H7 (cell line): ENCODE measurements at regions not wholly inside any gene's neighbourhood (a gene's known extent, or its start where the extent isn't known, plus 50 kb on each side); places are given as distances from the start of the nearest gene placed in this dataset.
"Not testable (repeated sequence)": the region's sequence is repeated elsewhere in the genome, so short reads cannot be mapped to it uniquely, and the experiment has no call there.

ENCODE experiments used
- DNase-seq: peaks from one replicate; pipeline ENCODE4 v3.0.0; 2012
- H3K27me3 ChIP-seq: 2 replicates; pipeline ENCODE4 v1.6.0; 2011; ENCODE audit warnings: mild to moderate bottlenecking, low read length; ENCODE audit not compliant: control insufficient read depth, insufficient read depth
- H3K36me3 ChIP-seq: replicated peaks from 2 replicates; pipeline ENCODE4 v1.5.1; 2011; ENCODE audit warnings: low read length; ENCODE audit not compliant: control insufficient read depth, insufficient read depth
- H3K4me3 ChIP-seq: 2 replicates; pipeline ENCODE4 v1.5.1; 2011; ENCODE audit warnings: low read depth, mild to moderate bottlenecking, control low read depth, low read length, moderate library complexity; ENCODE audit not compliant: insufficient read depth

DNA sequence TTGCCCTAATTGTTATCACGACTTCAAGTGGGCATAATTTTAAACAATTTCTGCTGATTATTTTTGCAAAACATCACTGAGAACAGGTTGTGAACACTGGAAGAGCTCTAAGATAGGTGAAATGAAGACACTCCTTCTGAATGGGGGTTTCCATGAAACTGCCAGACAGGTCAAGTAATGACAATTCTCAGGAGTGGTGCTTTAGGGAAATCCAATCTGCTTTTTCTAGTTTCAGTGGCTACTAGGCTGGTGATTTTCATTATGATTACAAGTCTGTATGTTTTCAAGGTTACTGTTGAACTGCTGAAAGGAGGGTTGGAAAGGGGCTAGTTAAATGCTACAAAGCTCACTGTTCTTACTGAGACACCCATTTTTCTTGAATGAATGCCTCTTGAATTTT, 1724.2 kb downstream of the PCDH9 start:
- Histone ChIP-seq H3K27me3 (no peaks in the 10 kb centered on the region), H3K4me3 (no peak overlapping the region), H3K36me3 (no peaks in the 10 kb centered on the region)
- no peak for DNase-seq

DNA sequence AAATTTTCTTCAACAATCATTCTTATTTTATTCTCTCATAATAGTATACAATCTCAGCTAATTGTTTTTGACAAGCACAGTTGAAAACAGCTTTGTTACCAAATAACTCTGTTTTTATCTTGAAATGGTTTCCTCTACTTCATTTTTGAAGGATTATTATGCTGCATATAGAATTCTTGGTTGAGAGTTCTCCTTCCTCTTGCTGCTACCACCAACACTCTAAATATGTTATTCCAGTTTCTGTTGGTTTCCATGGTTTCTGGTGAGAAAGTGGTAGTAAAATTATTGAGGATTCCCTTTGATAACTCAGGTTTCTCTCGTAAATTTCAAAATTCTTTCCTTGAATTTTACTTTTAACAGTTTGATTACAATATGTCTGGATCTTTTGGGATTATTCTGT, 1725.9 kb downstream of the PCDH9 start:
- no peaks in the 10 kb centered on the region for H3K36me3 ChIP-seq
- DNase-seq: no peak

DNA sequence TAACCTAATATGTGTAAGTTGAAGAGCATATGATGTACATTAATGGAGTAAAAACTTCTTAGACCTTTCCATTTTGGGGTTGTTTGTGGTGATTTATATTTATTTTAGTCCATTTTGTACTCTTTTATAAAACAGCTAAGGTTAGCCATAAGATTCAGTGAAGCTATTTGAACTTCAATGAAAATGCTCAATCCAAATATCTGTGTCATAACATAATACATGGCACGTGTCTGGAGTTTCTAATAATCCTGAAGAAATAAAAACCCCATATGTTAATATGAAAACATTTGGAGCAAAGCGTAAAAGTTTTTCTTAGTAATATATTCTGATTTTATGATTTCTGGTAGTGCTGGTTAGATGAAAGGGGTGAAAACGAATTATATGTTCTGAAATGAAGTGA, 1729.7 kb downstream of the PCDH9 start:
- no peak for DNase-seq
- H3K36me3 ChIP-seq: no peaks in the 10 kb centered on the region
- H3K4me3 ChIP-seq: no peak overlapping the region
- no peaks in the 10 kb centered on the region for H3K27me3 ChIP-seq

More for the DNA sequence above, 1725.9 kb downstream of the PCDH9 start:
- Histone ChIP-seq H3K27me3 (no peaks in the 10 kb centered on the region), H3K4me3 (no peak overlapping the region)

DNA sequence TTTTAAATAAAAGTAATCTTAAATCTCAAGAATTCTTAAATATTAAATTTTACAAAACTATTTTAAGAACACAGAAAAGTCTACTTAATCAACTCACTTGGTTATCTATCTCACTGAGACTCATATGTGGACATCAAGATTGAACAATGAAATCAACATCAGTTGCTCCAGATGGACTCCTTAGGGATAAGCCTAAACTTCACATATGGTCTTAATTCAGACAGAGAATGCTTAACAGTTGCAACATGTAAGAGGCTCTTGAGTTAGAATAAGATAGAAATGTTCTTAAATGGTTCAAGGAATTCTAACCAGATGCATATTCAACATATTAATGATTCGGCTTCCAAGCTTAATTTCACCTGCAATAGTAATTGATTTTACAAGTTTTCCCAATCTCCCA, 1730.9 kb downstream of the PCDH9 start:
- H3K36me3 ChIP-seq: no peaks in the 10 kb centered on the region
- H3K4me3 ChIP-seq: no peak overlapping the region
- no peak for DNase-seq
- H3K27me3 ChIP-seq: no peaks in the 10 kb centered on the region

DNA sequence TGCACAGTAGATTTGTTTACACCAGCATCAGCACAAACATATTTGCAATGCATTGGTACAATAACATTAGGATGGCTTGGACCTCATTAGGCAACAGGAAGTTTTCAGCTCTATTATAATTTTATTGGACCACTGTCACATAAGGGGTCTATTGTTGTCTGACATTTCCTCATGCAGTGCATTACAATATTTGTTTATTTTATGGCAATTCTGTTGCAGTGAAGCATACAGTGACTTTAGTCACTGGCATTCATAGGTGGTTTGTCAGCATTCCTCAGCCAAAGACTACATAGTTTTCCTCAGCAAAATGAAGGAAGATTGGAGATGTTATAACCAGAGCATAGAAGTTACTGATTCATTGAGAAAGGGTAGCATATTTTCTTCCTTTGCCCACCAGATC, 1732.9 kb downstream of the PCDH9 start:
- H3K4me3 ChIP-seq: no peak overlapping the region
- no peak for DNase-seq
- no peaks in the 10 kb centered on the region for H3K27me3 ChIP-seq

DNA sequence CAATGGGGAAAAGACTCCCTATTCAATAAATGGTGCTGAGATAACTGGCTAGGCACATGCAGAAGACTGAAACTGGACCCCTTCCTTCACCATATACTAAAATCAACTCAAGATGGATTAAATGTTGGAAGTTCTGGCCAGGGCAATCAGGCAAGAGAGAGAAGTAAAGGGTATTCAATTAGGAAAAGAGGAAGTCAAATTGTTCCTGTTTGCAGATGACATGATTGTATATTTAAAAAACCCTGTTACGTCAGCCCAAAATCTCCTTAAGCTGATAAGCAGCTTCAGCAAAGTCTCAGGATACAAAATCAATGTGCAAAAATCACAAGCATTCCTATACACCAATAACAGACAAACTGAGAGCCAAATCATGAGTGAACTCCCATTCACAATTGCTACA, 1739.4 kb downstream of the PCDH9 start:
- not testable (repeated sequence) for H3K36me3 ChIP-seq, H3K4me3 ChIP-seq, H3K27me3 ChIP-seq, DNase-seq

More for the DNA sequence above, 1732.9 kb downstream of the PCDH9 start:
- no peaks in the 10 kb centered on the region for H3K36me3 ChIP-seq

DNA sequence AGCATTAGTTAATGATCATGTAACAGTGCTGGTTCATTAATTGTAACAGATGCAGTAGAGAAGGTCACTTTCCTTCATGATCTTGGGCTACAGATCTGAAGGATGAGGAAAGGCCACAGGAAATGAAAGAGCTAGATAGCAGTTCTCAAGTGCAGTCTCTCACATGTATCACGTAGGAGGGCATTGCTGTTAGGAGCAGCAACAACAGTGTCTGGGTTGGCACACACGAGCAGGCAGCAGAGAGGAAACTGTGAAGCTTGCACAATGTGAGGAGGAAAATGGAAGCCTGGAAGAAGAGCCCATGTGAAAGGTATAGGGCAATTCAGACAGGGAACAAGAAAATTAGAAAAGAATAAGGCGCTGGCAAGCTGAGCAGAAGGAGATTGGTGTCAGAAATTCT, 1741.5 kb downstream of the PCDH9 start:
- no peaks in the 10 kb centered on the region for H3K36me3 ChIP-seq
- no peak overlapping the region for H3K4me3 ChIP-seq
- H3K27me3 ChIP-seq: no peaks in the 10 kb centered on the region
- no peak for DNase-seq

DNA sequence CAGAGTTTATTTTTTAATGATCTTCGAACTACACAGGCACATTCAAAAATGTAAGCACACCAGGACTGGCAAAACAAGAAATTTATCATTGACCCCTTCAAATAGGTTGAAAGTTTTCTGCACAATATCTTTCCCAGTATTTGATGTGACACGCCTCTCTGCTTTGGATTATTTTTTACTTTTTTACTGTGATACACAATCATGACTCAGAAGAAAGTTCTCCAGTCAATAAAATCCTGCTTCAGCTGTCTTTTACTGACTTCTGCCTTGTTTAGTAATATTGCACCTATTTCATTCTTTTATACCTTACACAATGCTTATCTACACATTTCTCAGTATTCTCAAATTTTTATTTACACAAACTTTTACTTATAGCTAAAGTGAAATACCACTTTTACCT, 1750.4 kb downstream of the PCDH9 start:
- DNase-seq: no peak
- H3K36me3 ChIP-seq: no peaks in the 10 kb centered on the region
- no peaks in the 10 kb centered on the region for H3K27me3 ChIP-seq
- no peak overlapping the region for H3K4me3 ChIP-seq

DNA sequence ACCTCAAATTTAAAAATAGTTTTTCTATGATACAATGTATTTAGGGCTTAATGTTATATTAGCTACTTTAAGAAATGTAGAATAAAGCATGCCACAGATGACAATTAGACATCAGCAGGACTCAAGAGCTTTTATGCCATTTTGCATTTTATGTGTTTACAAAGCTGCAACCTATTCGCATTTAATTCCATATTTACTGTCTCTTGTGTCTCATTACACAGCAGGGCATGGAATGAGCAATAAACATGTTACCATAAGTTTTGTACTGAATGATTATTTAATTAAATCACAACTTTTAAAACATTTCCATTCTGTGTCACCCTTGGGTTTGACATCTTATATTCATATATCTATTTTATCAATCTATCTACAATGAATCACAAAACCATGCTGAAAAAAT, 1756.9 kb downstream of the PCDH9 start:
- Histone ChIP-seq H3K36me3 (no peaks in the 10 kb centered on the region), H3K27me3 (no peaks in the 10 kb centered on the region), H3K4me3 (no peak overlapping the region)
- no peak for DNase-seq

DNA sequence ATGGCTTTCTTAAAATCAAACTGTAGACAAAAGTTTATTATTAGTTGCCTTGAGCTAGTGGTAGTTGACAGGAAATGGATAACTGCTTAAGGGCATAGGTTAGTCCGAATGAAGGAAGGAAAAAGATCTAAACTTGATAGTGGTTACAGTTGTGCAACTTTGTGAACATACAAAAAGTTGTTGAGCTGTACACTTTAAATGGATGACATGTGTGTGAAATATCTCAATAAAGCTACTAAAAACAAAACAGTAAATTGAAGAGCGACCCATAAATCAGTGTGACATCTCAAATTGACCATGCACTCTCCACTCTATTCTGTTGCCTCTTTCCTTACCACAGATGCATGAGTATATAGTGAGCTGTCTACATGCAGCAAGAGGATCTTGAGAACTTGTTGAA, 1757.8 kb downstream of the PCDH9 start:
- H3K27me3 ChIP-seq: no peaks in the 10 kb centered on the region
- DNase-seq: no peak
- H3K4me3 ChIP-seq: no peak overlapping the region
- H3K36me3 ChIP-seq: no peaks in the 10 kb centered on the region

DNA sequence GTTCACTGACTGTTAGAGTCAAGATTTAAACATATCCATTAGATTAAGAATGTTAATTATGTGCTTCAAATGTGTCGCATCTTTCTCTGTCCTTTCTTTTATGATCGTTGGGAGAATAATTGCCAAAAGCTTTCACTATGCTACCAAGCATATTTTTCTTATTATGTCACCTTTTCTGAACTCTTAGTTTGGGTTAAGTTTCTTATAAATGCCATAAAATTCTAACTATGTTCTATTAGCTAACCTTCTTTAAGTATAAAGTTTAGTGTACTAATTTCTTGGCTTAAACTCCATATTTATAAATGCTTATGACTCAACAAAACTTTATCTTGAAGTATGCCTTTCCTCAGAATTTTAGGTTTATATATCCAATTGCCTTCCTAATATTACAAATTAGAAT, 1759.4 kb downstream of the PCDH9 start:
- Histone ChIP-seq H3K27me3 (no peaks in the 10 kb centered on the region), H3K4me3 (no peak overlapping the region), H3K36me3 (no peaks in the 10 kb centered on the region)
- DNase-seq: no peak

DNA sequence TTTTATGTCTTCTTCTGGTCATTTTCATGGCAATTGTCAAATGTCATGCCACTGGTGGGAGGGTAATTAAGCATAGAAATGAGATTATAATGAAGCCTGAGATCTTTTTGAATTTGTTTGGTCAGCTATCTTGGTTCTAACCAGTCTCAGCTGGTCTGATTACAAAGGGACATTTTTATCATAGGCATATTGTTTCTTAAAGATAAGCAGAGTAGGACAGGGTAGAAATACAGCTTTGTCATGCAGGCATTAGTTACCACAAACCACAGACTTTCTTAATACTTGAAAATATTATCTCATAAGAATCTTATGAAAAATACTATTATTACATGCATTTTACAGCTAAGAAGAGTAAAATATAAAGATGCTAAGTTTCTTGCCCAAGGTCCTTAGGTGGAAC, 1761.5 kb downstream of the PCDH9 start:
- Histone ChIP-seq H3K4me3 (no peak overlapping the region), H3K27me3 (no peaks in the 10 kb centered on the region), H3K36me3 (no peaks in the 10 kb centered on the region)
- DNase-seq: no peak

DNA sequence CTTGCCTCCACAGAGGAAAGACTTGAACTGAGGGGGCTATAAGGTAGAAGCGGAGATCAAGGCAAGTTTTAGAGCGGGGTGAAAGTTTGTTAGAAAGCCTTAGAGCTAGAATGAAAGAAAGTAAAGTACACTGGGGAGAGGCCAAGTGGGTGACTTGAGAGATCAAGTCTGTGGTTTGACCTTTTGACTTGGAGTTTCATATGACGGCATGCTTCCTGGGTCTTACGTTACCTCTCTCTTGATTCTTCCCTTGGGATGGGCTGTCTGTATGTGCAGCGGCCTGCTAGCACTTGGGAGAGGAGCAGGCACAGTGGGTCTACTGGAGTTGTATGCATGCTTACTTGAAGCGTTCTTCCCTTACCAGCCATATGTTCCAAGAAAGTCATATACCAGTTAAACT, 1768.5 kb downstream of the PCDH9 start:
- H3K36me3 ChIP-seq: no peaks in the 10 kb centered on the region
- DNase-seq: no peak
- H3K4me3 ChIP-seq: no peak overlapping the region
- H3K27me3 ChIP-seq: no peaks in the 10 kb centered on the region

DNA sequence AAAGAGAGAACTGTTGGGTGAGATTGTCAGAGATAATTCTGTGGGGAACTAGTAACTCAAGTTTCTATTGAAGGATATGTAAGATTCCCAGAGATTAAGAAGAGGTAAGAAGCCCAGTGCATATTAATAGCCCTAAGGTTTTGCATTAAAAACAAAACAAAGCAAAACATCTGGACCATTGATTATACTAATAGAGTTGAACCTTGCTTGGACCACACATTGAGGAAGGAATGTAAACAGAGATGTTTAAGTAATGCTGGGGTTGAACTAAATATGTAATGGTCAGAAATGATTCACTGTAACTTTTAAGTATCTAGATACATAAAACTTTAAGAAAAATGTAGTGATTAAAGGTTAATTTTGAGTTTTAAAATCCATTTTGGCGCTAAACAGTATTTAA, 1770.0 kb downstream of the PCDH9 start:
- Histone ChIP-seq H3K27me3 (no peaks in the 10 kb centered on the region), H3K4me3 (no peak overlapping the region), H3K36me3 (no peaks in the 10 kb centered on the region)
- DNase-seq: no peak

DNA sequence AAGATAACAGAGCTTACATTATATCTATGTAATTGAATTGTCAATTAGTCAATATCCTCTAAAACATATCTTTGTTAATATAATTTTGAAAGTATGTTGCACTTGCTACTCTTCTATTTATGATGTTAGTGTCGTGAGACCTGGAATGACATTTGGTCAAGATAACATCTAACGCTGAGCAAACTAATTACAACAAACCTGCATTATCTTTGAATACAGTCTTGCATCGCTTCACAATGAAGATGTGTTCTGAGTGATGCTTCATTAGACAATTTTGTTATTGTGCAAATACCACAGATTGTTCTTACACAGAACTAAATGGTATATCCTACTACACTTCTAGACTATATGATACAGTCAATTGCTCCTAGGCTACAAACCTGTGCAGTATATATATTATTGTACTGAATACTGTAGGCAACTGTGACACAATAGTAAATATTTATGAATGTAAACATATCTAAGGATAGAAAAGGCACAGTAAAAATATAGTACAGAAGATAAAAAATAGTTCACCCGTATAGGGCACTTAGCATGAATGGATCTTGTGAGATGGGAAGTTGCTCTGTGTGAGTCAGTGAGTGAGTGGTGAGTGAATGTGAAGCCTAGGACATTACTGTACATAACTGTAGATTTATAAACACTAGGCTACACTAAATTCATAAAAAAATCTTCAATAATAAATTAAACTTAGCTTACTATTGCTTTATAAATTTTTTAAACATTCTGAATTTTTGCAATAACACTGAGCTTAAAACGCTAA, 1773.8 kb downstream of the PCDH9 start:
- DNase-seq: no peak
- H3K4me3 ChIP-seq: no peak overlapping the region
- no peaks in the 10 kb centered on the region for H3K36me3 ChIP-seq
- no peaks in the 10 kb centered on the region for H3K27me3 ChIP-seq

DNA sequence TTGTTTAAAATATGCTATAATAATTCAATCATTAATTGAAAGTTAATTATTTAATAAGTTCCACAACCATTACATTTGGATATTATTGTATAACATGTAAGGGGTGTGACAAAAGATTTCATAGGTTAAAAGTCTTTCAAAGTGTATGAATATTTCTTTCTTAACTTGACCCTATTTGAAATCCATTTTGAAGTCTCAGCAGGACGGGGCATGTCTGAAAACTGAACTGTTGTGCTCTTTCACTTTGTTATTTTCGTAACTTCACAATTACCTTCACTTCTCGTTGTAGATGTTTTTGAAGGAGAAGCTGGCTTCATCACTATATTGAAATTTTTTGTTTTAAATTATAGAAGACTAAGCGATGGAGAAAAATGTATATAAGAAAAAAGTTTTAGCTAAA, 1775.7 kb downstream of the PCDH9 start:
- no peak overlapping the region for H3K4me3 ChIP-seq
- no peak for DNase-seq
- no peaks in the 10 kb centered on the region for H3K36me3 ChIP-seq
- no peaks in the 10 kb centered on the region for H3K27me3 ChIP-seq
